ENCODE measurements at regions not wholly inside any gene's neighbourhood (a gene's known extent, or its start where the extent isn't known, plus 50 kb on each side); places are given as distances from the start of the nearest gene placed in this dataset.

- no peaks in the 10 kb centered on the region for H3K4me1 ChIP-seq (ENCODE audit: insufficient read depth, low read length)
- H3K36me3 ChIP-seq (ENCODE audit: insufficient read depth, low read depth, low read length), result no peaks in the 10 kb centered on the region
- no peak overlapping the region for H3K27ac ChIP-seq (ENCODE audit: low read length)
- no peak overlapping the region for H3K9ac ChIP-seq (ENCODE audit: low read depth, low read length)
- H3K9me3 ChIP-seq (ENCODE audit: insufficient read depth, low read depth, low read length), result peaks cover 7% of the 10 kb centered on the region
- no peaks in the 10 kb centered on the region for H3K27me3 ChIP-seq (ENCODE audit: insufficient read depth, low read length)
- no peak overlapping the region for H3K4me3 ChIP-seq (ENCODE audit: low read length)
Observed at GRCh38 chr5:74094782-74095108, 468.7 kb downstream of the ARHGEF28 start.

DNA sequence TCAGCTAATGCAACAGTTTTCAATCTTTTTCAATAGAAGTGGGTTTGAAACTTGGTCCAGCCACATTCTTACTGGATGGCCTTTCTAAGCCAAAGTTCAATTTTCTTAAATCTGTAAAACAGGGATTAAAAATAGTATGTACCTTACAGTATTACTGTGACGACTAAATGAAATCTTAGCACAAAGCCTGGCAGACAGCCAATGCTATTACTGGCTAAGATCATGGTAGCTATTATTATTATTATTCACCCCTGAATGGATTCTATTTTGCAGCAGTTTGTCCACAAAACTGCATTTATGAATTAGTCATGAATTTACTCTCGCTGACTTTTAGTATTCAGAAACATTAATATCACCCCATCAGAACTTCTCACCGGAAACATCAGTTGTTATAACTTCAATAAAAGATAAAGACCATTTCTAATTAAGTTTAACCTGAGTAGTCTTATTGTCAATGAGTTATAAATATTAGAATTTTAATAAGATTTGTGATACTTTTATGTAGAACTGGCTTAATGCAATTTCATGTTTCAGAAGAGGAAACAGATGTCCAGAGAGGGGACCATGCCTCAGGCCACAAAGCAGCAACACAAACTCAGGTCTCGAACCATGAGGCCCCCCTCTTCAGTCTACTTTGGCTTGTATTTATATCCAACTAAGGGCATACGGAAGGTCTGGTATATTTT lies 468.2 kb downstream of the ARHGEF28 start:
- no peaks in the 10 kb centered on the region for H3K36me3 ChIP-seq (ENCODE audit: insufficient read depth, low read depth, low read length)
- H3K9ac ChIP-seq (ENCODE audit: low read depth, low read length), result no peak overlapping the region
- no peak overlapping the region for H3K27ac ChIP-seq (ENCODE audit: low read length)
- H3K27me3 ChIP-seq (ENCODE audit: insufficient read depth, low read length), result no peaks in the 10 kb centered on the region
- no peaks in the 10 kb centered on the region for H3K4me1 ChIP-seq (ENCODE audit: insufficient read depth, low read length)
- H3K9me3 ChIP-seq (ENCODE audit: insufficient read depth, low read depth, low read length), result peaks cover 2% of the 10 kb centered on the region; the same call in 1 of the 2 replicates
- H3K4me3 ChIP-seq (ENCODE audit: low read length), result no peak overlapping the region

DNA sequence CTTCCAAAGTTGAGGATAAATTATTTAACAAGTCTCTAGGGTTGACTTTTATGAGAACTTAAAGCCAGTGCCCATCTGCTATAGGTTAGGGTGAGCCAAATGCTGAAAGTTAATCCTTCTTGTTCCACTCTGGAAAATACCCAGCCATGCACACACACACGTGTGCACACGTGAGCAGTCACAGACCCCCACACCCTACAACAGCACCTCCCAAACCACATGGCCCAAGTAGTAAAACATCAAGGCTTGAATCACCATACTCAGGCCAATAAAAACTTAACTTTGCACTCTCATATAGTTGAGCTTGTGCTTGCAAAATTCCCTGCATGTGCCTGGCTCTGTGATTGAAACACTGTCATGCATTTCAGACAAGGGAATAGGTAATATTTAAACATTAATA lies 467.6 kb downstream of the ARHGEF28 start:
- H3K36me3 ChIP-seq (ENCODE audit: insufficient read depth, low read depth, low read length), result no peaks in the 10 kb centered on the region
- H3K27ac ChIP-seq (ENCODE audit: low read length), result no peak overlapping the region
- no peaks in the 10 kb centered on the region for H3K27me3 ChIP-seq (ENCODE audit: insufficient read depth, low read length)
- H3K4me1 ChIP-seq (ENCODE audit: insufficient read depth, low read length), result no peaks in the 10 kb centered on the region
- no peak overlapping the region for H3K4me3 ChIP-seq (ENCODE audit: low read length)
- no peaks in the 10 kb centered on the region for H3K9me3 ChIP-seq (ENCODE audit: insufficient read depth, low read depth, low read length)
- H3K9ac ChIP-seq (ENCODE audit: low read depth, low read length), result no peak overlapping the region

DNA sequence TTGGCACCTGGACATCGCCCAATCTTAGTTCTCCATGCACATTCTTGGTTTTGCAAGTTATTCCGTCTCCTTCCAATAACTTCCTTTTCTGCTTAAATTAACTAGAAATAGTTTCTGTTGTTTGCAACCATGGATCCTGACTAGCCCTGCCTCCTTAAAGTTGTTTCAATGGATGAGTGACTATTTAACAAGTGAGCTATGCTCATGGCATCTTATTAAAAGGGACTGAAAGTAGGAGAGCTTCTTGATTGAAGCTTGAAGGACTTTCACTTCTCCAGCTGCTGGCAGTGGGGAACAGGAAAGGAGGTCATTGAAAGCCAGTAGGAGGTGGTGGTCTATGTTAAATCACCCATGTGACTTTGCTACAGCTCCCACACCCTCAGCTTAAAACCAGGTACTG lies 466.8 kb downstream of the ARHGEF28 start:
- Histone ChIP-seq H3K27me3 (ENCODE audit: insufficient read depth, low read length) (no peaks in the 10 kb centered on the region), H3K9ac (ENCODE audit: low read depth, low read length) (no peak overlapping the region), H3K4me3 (ENCODE audit: low read length) (no peak overlapping the region), H3K9me3 (ENCODE audit: insufficient read depth, low read depth, low read length) (no peaks in the 10 kb centered on the region), H3K4me1 (ENCODE audit: insufficient read depth, low read length) (no peaks in the 10 kb centered on the region), H3K27ac (ENCODE audit: low read length) (no peak overlapping the region), H3K36me3 (ENCODE audit: insufficient read depth, low read depth, low read length) (no peaks in the 10 kb centered on the region)

- no peak overlapping the region for H3K27ac ChIP-seq (ENCODE audit: low read length)
- peaks cover 9% of the 10 kb centered on the region for H3K4me1 ChIP-seq (ENCODE audit: insufficient read depth, low read length)
- H3K36me3 ChIP-seq (ENCODE audit: insufficient read depth, low read depth, low read length), result no peaks in the 10 kb centered on the region
- no peaks in the 10 kb centered on the region for H3K9me3 ChIP-seq (ENCODE audit: insufficient read depth, low read depth, low read length)
- no peak overlapping the region for H3K9ac ChIP-seq (ENCODE audit: low read depth, low read length)
- no peak overlapping the region for H3K4me3 ChIP-seq (ENCODE audit: low read length)
- H3K27me3 ChIP-seq (ENCODE audit: insufficient read depth, low read length), result no peaks in the 10 kb centered on the region
Observed at GRCh38 chr5:74085782-74086181, 459.8 kb downstream of the ARHGEF28 start.

GRCh38 chr5:74085186-74085585 lies 459.2 kb downstream of the ARHGEF28 start:
- H3K27me3 ChIP-seq (ENCODE audit: insufficient read depth, low read length), result no peaks in the 10 kb centered on the region
- H3K4me1 ChIP-seq (ENCODE audit: insufficient read depth, low read length), result peaks cover 9% of the 10 kb centered on the region
- H3K4me3 ChIP-seq (ENCODE audit: low read length), result no peak overlapping the region
- no peak overlapping the region for H3K27ac ChIP-seq (ENCODE audit: low read length)
- no peaks in the 10 kb centered on the region for H3K9me3 ChIP-seq (ENCODE audit: insufficient read depth, low read depth, low read length)
- no peaks in the 10 kb centered on the region for H3K36me3 ChIP-seq (ENCODE audit: insufficient read depth, low read depth, low read length)
- H3K9ac ChIP-seq (ENCODE audit: low read depth, low read length), result no peak overlapping the region

GRCh38 chr5:74083096-74083791 lies 457.2 kb downstream of the ARHGEF28 start:
- no peaks in the 10 kb centered on the region for H3K9me3 ChIP-seq (ENCODE audit: insufficient read depth, low read depth, low read length)
- no peaks in the 10 kb centered on the region for H3K27me3 ChIP-seq (ENCODE audit: insufficient read depth, low read length)

DNA sequence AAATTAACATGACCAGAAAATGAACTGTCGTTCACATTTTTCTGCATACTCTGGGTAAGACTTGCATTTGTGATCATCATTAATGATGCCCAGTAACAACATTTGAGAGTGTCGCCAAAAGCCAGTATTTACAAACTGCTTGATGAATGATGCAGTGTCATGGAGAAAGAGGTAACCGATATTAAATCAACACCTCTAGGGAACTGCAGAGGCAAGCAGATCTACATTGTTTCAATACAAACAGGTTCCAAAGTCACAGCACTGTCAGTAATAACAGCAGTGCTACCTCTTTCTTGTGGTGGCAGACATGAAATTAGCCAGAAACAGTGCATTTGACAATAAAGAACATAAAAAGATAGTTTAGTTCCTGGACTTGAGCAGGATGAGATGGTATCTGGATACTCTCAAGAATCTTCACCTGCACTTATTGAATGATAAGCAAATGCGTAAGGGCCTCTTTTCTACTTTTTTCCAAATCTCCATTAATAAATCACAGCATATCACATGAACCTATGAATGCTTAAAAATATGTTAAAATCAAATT lies 456.6 kb downstream of the ARHGEF28 start:
- no peak overlapping the region for H3K27ac ChIP-seq (ENCODE audit: low read length)
- H3K4me1 ChIP-seq (ENCODE audit: insufficient read depth, low read length), result peaks cover 9% of the 10 kb centered on the region
- H3K27me3 ChIP-seq (ENCODE audit: insufficient read depth, low read length), result no peaks in the 10 kb centered on the region
- H3K9me3 ChIP-seq (ENCODE audit: insufficient read depth, low read depth, low read length), result no peaks in the 10 kb centered on the region
- H3K9ac ChIP-seq (ENCODE audit: low read depth, low read length), result no peak overlapping the region
- no peaks in the 10 kb centered on the region for H3K36me3 ChIP-seq (ENCODE audit: insufficient read depth, low read depth, low read length)
- no peak overlapping the region for H3K4me3 ChIP-seq (ENCODE audit: low read length)

More at GRCh38 chr5:74083096-74083791, 457.2 kb downstream of the ARHGEF28 start:
- H3K9ac ChIP-seq (ENCODE audit: low read depth, low read length), result no peak overlapping the region
- peaks cover 9% of the 10 kb centered on the region for H3K4me1 ChIP-seq (ENCODE audit: insufficient read depth, low read length)
- no peaks in the 10 kb centered on the region for H3K36me3 ChIP-seq (ENCODE audit: insufficient read depth, low read depth, low read length)
- H3K27ac ChIP-seq (ENCODE audit: low read length), result no peak overlapping the region
- H3K4me3 ChIP-seq (ENCODE audit: low read length), result no peak overlapping the region

DNA sequence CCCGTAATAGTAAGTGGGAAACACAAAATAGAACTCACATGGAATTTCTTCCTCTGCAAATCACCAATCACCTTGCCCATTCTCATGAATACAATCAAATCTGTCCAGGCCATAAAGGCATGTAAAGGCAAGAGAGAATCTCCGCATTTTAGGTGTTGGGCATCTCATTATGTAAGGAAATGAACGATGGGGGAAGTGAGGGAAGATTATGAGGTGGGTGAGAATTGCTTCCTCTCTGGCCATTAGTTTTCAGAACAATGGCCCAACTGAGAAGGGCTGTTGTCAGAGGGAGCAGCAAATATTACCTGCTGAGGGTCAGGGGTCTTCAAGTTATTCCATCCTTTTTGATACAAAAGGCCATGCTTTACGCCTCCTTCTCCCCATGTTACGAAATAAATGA lies 455.1 kb downstream of the ARHGEF28 start:
- Histone ChIP-seq H3K27me3 (ENCODE audit: insufficient read depth, low read length) (no peaks in the 10 kb centered on the region), H3K4me3 (ENCODE audit: low read length) (no peak overlapping the region), H3K9ac (ENCODE audit: low read depth, low read length) (no peak overlapping the region), H3K9me3 (ENCODE audit: insufficient read depth, low read depth, low read length) (no peaks in the 10 kb centered on the region), H3K4me1 (ENCODE audit: insufficient read depth, low read length) (peaks cover 11% of the 10 kb centered on the region), H3K27ac (ENCODE audit: low read length) (no peak overlapping the region), H3K36me3 (ENCODE audit: insufficient read depth, low read depth, low read length) (no peaks in the 10 kb centered on the region)

DNA sequence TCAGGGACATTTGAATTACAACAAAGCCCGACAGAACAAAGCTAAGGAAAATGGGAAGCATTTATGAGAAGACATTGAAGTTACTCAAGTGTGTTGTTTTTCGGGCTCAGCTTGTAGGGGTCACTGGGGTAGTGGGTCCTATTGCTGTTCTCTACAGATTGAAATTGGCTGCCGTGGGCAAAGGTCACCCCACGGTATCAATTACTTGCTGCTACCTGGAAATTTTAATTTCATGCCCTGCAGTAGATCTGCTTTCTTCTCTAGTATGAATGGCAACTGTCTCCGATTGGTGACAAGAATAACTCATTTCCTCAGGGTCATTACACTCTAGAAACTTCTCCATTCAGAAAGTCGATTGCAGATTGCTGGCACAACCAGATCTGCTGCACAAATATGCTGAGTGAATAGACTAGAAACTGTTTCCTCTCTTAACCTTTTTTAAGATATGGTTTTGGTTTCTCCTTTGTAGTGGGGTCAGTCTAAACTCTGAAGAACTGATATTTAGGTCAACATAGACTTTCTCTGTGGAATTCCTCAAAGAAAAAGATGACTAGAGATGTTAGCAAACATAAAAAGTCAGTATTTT lies 454.1 kb downstream of the ARHGEF28 start:
- Histone ChIP-seq H3K27me3 (ENCODE audit: insufficient read depth, low read length) (no peaks in the 10 kb centered on the region), H3K27ac (ENCODE audit: low read length) (no peak overlapping the region), H3K36me3 (ENCODE audit: insufficient read depth, low read depth, low read length) (no peaks in the 10 kb centered on the region), H3K9me3 (ENCODE audit: insufficient read depth, low read depth, low read length) (no peaks in the 10 kb centered on the region), H3K4me3 (ENCODE audit: low read length) (no peak overlapping the region), H3K4me1 (ENCODE audit: insufficient read depth, low read length) (peaks cover 14% of the 10 kb centered on the region), H3K9ac (ENCODE audit: low read depth, low read length) (no peak overlapping the region)

DNA sequence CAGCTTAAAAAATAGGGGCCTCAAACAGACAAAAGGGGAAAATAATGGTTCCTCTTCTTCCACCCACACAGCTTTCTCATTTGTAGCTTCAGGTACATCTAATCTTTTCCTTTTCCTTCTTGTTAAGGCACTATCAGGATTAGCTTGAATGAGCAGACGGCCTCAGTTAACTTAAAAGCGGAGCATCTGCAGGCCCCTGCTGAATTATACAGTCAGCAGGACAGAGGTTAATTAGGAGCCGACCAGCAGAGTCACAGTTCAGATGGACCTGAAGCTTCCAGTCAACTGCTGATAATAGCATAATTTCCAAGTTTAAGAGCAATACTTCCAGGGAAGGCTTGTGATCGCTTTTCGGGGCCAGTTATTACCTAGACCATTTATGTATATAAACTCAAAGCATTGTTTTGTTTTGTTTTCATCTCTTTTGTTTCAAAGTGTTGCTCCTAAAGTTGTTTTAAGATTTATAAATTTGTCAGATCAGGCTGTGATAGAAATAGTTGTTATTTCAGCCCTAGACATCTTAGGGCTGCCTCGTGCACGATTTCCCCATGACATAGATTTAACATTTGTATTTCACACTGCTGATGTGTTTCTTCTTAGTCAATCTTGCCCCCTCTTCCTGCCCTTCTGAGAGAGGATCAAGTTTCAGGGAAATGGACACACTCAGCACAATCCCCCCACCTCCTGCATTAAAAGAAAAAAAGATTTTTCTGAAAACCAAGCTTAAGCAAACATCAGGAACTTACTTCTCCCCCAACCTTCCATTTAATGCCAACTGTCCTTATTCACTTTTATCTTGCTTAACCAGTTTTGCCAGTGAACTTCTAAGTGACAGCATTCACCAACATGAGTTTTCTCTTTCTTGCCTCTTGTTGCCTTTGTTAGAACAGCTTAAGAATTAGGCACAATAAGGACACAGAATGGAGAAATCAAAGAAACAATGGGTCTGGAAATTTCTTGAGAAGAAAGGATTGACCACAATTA lies 449.8 kb downstream of the ARHGEF28 start:
- peaks cover 10% of the 10 kb centered on the region; the same call in 1 of the 2 replicates for H3K4me1 ChIP-seq (ENCODE audit: insufficient read depth, low read length)
- H3K4me3 ChIP-seq (ENCODE audit: low read length), result no peak overlapping the region
- no peaks in the 10 kb centered on the region for H3K36me3 ChIP-seq (ENCODE audit: insufficient read depth, low read depth, low read length)
- H3K27me3 ChIP-seq (ENCODE audit: insufficient read depth, low read length), result no peaks in the 10 kb centered on the region
- no peak overlapping the region for H3K9ac ChIP-seq (ENCODE audit: low read depth, low read length)
- no peak overlapping the region for H3K27ac ChIP-seq (ENCODE audit: low read length)
- H3K9me3 ChIP-seq (ENCODE audit: insufficient read depth, low read depth, low read length), result no peaks in the 10 kb centered on the region
